COLO668 (cell line): ENCODE measurements at regions not wholly inside any gene's neighbourhood (a gene's known extent, or its start where the extent isn't known, plus 50 kb on each side); places are given as distances from the start of the nearest gene placed in this dataset.

Source experiments
- DNase-seq: peaks from one replicate; lab custom pipeline; 2025; ENCODE audit not compliant: unreplicated experiment; lab: John Stamatoyannopoulos, UW

DNA sequence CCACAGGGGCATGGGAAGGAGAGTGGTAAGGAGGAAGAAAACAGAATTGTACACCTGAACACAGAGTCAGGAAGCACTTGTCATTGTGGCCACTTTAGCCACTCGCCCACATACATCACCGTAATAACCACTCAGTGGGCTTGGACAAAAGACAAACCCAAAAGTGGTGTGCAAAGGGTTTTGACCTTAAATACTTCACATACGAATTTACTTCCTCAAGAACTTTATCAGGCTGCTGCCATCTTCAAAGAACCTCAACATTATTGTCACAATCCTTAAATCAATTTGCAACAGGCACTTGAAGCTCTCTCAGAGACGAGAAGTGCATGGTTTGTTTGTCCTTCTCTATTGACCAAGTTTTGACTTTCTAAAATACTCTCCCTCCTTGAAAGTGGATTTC is 187.3 kb upstream of the EGLN3 start:
- DNase-seq, result no peak

DNA sequence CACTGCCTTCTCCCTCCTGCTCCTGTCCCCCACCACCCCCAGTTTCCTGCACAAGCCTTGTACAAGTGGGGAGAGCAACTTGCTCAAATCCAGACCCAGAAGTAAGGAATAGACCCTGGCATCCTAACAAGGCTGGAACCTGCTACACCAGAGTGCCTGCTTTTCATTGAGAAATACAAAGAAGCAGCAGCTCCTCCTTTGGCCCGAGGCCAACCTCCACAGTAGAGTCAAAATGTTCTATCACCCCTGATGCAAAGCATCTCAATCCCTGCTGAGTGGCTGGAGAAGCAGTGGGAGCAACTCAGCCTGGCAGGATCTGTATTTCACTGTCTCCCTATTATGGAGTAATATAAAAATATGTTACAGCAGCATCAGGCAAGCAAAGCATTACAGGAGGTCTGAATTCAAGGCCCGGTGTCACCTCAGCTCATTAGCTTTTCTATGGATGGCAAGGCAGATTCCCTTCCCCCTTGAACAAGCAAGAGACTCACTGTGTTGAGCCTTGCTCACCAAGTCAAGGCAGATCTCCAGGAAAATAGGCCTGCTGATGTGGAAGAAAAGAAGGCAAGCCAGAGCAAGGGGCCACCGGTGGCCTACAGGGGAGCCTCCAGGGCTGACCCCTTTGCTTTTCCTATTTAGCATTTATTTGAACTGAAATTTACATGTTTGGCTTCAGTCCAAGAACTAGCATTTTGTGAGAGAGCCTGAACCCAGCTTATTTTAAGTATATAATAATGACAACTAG is 186.3 kb upstream of the EGLN3 start:
- peak; percentile 51 for DNase-seq

DNA sequence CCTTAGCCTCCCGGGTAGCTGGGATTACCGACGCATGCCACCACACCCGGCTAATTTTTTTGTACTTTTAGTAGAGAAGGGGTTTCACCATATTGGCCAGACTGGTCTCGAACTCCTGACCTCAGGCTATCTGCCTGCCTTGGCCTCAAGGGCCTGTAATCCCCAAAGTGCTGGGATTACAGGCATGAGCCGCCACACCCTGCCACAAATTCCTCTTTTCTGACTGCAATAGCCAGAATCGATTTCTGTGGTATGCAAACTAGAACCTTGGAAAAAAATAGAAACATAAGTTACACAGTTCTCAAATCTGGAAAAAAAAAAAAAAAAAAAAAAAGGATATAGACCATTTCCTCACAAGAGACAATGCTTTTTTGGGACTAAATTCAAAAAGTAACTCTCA is 184.6 kb upstream of the EGLN3 start:
- DNase-seq, result no peak

DNA sequence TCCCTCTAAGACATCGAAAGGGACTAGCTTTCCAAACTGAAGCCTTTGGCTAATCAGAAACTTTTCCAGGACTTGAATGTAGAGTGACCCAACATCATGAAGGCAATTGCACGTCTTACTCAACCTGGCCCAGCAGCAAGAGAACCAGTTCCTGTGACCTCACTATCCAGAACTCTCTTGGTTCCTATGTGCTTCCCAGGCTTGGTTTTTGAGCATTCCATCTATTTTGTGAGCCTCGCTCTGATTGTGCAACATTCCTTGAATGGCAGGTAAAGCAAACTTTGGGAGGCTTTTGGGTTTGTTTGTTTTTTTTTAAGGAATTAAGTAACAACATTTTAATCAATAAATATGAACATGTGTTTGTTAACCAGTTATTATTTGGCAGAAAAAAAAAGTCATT is 183.6 kb upstream of the EGLN3 start:
- no peak for DNase-seq

DNA sequence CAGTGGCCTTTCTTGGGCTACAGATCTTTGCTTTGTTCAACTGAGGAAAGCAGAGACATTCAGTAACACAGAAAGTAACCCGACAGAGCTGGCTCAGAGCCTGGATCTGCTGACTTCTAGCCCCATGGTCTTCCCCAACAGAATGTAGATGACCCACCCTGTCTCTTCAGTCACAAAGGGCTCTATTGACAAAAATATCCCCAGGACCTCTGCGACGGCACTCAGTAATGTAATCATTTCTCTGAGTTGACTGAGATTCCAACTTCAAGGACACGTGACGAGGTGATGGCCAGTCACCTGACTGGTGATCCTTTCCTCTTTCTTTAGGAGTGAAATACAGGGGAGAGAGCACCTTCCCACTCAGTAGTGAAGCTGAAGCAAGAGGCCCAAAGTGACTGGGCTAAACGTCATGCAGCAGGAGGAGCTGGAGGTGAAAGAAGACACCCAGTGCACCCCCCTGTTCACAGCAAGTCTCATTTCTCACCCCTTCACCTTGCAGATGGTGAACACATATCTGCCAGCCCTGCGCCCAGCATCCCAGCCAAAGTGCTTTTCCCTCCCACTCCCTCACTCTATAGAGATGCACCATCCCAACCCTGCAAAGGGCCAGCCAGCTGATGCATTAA is 179.2 kb upstream of the EGLN3 start:
- DNase-seq, result no peak

DNA sequence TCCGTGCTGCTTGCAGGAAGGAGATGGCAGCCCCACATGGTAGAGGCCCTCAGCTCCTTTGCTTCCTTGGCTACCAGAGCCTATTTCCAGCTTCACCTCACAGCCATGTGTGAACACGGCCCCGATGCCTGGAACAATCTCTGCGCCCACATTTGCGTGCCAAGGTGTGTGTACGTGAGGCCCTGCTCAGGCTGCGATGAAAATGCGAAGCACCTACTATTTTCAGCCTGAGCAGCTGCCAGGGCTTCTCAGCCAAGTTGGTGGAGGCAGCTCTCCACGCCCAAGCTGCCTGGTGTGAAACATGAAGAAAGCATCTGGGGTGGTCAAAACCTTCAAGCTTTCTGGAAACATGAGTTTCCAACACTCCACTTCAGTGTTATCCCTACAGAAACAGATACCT is 177.8 kb upstream of the EGLN3 start:
- DNase-seq, result no peak

DNA sequence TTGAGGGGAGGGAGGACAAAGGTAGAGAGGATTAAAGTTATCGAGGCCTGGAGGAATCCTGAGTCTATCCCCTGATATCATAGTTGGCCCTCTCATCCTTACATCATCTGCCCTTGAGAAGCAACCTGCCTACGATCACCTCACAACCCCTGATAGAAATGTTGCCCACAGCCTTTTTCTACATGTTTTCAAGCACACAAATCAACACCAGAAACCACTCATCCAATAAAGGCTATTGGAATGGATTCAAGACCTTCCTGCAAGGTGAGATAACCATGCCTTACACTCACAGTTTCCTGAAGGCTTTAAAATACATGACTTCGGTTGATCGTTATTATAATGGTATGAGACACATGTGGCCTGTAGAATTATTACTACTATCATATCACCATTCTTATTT is 175.7 kb upstream of the EGLN3 start:
- no peak for DNase-seq

DNA sequence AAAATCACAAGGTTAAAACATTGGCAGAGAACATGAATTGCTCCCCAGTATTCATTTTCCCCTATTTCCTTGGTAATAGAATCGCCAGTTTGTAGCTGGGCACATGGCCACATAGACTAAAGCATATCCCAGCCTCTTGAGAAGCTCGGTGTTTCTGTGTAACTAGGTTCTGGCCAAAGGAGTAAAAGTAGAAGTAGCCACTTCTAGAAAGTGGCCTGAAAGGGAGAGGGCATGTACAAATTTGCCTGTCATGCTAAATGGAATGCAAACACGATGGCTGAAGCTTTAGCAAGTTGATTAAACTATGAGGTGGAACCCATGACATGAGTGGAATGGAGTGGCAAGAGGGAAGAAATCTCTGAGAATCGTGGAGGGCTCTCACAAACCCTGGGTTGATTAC is 173.7 kb upstream of the EGLN3 start:
- DNase-seq, result no peak

DNA sequence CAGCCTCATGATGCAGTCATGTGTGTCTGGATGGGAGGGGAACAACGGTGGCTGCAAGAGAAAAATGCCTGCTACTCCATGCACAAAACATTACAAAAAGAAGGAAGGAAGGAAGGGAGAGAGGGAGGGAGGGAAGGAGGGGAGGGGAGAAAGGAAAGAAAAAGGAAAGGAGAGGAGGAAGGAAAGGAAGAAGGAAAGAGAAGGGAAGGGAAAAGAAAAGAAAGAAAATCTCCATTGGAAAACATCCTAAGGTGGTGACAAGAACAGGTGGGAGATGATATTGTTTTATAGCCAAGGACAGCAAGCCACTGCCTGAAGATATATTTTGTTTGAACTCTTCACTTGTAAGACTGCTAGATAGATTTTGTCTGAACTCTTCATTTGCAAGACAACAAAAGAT is 171.8 kb upstream of the EGLN3 start:
- no peak for DNase-seq

DNA sequence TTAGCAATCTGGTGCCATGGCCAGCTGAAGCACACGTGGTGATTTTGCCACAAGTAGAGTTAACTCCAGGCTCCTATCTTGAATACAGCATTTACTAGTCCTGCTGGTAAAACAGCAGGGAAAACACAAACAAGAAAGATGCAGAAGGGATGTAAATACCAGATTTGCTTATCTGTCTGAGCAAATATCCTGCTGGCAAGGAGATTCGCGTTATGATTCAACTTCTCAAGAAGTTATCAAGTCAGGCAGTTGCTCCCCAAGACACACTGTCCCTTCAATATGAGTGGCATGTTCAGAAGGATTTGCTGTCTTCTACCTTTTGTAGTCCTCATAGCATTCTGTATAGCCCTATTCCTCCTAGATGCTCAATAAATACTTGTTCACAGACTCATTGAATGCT is 171.2 kb upstream of the EGLN3 start:
- no peak for DNase-seq

DNA sequence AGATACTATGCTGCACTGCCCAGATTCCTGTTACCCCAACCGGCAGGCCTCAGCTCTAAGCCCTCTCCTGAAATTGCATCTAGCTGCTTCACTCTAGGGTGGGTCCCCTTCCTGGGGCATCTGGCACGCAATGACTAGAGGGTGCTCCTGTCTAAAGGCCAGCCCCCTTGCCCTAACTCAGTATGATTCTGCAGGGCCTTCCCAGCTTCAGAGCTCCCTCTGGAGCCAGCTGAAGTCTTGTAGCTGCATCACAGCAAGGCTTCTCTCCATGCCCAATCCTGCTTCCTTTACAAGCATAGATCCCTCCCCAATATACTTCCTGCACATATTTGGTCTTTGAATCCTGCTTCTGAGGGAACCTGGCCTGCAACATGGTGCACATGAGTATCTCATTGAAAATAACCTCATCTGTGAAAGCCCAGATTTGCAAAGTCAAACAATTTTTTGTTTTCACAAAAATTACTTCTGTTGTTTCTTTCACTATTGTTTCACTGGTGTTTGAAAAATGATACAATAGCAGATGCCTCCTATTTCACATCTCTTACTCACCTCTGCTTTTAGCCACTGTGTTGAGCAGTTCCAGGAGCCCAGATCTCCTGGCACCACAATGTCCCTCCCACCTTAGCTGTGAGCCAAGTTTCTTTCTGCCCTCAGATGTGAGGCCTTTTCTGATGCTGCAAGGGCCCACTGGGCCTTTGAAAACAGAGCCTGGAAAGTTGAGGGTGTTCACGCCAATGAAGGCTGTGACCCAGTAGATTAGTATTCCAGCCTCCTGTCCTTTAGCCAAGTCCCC is 169.5 kb upstream of the EGLN3 start:
- no peak for DNase-seq

DNA sequence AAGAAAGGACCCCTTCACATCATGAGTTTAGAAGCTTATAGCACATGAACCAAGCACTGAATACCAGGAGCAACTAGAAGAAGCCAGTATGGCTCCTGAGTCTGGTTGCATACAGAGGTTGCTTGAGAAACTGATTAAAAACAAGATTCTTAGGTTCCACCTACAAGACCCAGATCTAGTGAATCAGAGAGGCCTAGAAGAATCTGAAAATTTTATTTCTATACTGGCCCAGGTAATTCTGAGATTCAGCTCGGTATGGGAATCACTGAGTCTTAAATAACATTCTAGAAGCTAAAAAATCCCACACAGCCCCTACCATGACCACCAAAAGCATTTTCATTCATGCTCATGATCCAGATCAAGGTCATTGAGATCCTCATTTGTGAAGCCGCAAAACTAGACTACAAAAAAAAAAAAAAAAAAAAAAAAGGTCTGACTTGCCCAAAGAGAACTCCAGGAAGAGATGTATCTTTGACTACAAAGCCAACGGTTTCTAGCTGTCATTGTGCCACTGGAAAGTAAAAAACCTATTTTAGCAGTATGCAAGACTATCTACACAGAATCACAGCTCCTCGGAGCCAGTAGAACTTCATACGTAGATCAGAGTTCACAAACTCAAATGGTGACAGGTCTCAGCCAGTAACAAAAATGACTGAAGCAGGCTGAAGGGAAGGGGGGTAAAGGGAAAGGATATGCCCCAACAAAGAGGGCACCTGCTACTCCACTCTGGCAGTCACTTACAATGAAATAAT is 168.4 kb upstream of the EGLN3 start:
- DNase-seq, result no peak

DNA sequence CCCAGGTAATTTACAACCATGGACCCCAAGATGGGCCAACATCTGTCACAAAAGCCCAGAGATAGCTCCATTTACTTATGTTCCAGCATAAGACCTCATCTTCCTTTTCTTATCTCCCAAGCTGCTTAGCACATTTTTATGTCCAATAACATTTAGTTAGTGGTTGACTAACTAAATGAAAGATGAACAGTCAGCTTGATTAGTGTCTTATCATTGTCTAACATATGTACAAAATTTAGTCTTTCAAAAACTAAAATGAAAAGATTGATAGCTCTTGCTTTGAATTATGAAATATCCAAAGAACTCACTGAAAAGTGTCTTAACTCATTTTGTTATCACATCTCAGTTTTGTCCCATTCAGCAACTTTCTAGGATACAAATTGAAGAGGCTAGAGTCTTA is 163.1 kb upstream of the EGLN3 start:
- DNase-seq, result no peak

DNA sequence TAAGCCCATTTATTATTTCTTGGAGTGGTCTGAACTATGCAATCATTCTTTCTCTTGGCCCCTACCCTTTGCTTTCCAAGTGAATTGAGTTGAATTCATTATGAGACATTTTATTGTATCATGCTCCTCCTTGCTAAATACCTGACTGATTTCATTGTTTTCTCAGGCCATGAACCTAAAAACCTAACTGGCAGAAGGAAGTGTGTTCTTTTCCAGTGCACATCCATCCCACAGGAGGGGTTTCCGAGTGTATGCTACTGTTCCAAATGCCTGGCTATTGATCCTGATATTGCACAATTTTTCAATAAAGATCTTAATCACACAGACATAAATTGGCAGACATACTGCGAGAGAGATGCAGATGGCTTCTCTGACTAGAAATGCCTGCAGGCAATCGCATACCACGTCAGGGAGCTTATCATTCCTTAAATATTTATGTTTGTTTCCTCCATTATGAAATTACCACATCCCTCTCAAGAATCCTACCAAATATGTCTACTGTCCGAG is 162.2 kb upstream of the EGLN3 start:
- no peak for DNase-seq

DNA sequence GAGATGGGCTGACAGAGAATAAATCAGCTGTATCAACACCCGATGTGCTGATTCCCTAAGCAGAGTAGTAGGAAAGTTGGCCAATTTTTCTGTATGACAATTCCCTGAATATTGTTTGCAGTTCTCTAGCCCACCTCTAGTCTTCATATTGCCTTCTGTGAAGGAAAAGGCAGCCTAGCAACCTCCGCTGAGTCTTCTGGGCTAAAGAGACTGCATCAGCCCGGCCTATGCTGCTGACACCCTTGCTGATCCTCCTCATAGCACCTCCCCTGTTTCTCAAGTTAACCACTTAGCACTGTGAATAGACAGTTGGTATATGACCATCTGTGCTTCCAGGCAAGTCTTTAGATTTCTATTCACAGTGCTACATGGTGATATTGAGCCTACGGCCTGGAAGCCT is 161.1 kb upstream of the EGLN3 start:
- DNase-seq, result no peak

DNA sequence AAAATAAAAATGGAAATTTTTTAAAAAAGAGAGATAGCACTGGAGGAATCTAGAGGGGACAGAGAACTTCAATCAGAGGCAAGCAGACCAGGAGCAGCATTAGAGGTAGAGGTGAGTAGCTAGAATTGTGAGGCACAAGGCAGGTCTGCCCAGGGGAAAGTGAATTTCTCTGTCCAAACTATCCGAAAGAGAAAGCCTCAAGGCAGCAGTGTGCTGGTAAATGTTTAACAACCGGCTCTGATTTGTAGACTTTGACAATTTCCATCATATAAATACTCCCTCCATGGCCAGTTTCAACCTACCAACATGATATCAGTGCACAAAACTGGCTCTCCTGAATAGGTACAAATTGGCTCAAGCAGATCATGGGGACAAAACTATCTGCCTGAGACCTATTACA is 160.6 kb upstream of the EGLN3 start:
- DNase-seq, result no peak

DNA sequence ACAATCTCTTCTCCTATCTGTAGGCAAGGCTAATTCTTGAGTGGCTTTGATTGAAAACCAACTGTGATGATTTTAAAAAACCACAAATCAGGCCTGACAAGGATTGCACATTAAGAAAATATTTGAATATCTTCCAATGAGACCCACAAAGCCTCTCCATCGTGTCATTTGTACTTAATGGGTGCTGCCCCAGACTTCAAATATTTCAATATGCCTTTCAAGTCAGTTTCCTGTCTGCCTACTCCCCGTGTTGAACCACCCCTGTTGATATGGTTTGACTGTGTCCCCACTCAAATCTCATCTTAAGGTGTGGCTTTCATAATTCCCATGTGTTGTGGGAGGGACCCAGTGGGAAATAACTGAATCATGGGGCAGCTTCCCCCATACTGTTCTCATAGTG is 159.7 kb upstream of the EGLN3 start:
- DNase-seq, result no peak

DNA sequence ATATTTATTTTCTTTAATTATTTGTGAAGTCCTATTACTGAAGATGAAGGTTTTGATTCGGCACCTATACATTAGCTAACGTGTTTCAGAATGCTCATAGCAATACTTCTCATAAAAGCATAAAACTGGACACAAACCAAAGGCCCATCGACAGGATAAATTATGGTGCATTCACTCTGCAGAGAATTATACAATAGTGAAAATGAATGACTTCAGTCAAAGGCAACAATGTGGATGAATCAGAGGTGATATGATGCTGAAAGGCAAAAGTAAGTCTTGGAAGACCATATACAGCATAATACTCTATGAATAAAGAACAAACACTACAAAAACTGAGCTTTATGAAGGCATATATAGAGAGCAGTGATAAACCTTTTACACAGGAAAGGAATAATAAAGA is 156.6 kb upstream of the EGLN3 start:
- DNase-seq, result no peak

DNA sequence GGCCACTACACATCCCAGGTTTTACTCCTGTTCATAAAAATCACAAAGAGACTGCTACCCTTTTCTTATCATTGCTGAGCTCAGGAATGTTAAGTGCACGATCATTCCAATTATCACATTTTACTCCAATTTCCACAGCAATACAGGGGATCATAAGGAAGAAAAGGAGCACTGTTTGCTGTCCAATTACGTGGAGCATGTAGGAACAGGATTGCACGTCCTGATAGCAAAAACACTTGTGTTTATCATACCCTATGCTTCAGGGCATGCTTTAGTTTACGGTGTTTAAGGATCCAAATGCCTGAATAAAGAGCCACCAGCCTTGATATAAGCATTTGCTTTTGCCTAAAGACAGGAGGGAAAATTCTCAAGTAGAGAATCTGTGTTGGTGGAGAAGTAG is 155.4 kb upstream of the EGLN3 start:
- no peak for DNase-seq

DNA sequence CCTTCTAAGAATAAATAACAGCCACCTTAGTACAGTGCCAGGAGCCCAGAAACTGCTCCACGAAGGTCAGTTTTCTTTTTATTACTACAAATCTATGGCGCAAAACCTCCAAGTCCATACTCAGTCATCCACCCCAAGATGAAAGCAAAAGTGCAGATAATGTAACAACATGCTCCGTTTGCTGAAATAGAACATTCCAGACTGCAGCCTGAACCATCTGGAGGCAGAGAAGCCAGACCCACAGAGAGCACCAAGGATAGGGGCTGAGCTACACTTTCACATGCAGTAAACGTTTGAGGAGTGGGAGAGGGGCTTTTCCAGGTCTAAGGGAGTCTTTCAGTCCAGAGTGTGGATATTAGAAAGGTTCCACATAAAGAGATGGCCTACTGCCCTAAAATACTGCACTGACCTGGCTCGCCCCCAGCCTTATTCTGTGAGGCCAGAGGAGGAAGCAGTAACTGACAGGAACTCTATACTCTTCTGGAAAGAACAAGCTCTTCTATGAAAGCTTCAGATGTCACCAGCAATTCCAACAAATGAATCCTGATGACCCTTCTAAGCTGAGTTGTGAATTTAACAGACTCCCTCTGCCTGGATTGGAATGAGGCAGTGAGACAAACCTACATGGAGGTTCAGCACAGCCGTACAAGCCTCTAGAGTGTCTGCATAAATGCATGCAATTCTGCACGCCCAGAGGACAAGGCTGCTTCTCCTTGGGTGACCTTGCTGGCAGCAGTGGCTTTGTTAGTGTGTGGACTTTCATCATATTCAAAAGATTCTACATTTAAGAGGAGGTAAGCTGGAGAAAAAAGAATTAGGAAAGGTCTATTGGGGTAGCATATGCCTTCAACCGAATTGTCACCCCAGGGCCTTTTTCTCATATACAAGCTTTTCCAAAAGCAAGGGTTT is 153.9 kb upstream of the EGLN3 start:
- no peak for DNase-seq
